GDM1 (cell line): ENCODE measurements at regions not wholly inside any gene's neighbourhood (a gene's known extent, or its start where the extent isn't known, plus 50 kb on each side); places are given as distances from the start of the nearest gene placed in this dataset.
"Not testable (repeated sequence)": the region's sequence is repeated elsewhere in the genome, so short reads cannot be mapped to it uniquely, and the experiment has no call there.

Source experiments
- DNase-seq: peaks from one replicate; lab custom pipeline; 2025; lab: John Stamatoyannopoulos, UW

DNA sequence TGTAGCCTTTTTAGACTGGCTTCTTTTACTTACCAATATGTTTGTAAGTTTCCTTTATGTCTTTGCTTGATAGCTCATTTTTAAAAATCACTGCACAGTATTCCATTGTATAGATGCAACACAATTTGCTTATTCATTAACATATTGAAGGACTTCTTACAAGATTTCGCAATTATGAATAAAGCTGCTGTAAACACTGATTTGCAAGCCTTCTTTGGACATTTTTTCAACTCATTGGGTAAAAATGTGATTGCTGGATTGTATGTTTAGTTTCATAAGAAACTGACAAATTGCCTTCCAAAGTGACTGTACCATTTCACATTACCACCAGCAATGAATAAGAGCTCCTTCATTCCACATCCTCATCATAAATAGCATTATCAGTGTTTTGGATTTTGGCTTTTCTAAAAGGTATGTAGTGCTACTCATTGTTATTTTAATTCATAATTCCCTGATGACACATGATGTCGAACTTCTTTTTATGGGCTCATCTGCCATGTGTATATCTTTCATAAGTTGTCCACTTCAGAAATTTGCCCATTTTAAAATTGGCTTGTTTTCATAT lies 80.7 kb downstream of the TFAP2B start:
- no peak for DNase-seq

DNA sequence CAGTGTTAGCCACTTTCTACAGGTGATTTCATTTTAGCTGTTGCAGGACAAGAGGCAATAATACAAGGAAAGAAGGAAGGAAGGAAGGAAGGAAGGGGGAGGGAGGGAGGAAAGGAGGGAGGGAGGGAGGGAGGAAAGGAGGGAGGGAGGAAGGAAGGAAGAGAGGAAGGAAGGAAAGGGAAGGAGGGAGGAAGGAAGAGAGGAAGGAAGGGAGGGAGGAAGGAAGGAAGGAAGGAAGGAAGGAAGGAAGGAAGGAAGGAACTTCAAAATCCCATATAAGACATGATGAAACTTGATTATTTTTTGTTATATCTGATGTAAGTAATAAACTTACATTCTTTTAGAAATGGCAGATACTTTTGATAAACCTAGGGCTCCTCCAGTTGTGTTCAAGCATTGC lies 83.6 kb downstream of the TFAP2B start:
- no peak for DNase-seq

DNA sequence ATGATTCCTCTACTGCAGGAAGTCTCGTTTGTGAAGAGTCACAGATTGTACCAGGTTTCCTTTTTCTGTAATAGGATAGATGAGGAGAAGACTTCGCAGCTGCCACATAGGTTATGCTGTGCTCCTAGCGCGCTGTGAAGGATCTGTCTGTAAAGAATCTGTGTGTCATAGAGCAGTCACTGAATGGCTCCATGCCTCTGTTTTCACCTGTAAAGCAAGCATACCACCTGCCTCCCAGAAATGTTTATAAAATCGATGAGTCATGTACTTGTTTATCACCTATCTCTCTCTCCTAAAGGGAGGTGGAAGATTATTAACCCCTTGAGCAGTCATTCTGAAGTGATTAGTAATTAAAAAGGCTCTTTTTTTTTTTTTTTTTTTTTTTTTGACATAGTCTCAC lies 86.6 kb downstream of the TFAP2B start:
- DNase-seq: no peak

DNA sequence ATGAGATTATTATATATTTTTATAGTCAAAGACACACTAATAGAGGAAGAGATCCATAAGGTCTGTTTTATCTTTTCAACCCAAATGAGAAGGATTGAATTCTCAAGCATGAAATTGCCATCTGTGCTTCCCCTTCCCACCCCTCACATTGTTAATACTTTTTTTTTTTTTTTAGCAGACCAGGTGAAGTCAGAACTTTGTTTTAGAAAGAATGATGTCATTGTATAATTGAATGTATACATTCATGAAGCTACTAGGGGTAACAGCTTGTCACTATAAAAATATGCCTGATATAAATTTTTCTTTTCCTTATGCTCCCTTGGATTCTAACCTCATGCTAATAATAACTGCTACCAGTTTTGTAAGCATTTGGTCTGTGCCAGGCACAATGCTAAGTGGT lies 88.9 kb downstream of the TFAP2B start:
- DNase-seq: no peak

DNA sequence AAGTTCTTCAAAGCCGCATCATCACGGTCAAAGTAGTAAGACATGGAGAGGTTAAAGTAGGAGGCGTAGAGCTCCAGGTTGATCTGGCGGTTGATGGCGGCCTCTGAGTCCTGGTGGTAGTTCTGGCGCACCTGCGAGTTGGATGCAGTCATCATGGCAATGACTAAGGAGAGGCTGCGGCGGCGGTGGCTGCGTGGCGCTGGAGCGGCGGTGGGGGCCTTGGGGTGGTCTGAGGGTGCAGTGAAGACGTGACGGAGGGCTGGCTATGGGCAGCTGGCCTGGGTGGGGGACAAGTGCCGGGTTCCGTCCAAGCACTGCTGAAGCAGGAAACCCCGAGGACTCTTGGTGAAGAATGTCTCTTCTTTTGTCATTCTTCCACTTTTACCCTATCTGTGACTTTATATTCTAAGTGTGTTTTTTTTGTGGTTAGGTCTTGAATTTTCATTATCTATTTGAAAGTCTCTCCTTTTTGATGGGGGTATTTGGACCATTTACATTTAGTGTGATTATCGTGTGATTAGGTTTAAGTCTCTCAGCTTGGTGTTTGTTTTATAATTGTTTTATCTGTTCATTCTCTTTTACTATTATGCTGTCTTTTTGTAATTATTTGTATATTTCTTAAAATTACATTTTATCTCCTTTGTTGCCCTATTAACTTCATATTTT lies 94.6 kb downstream of the TFAP2B start:
- DNase-seq: no peak

DNA sequence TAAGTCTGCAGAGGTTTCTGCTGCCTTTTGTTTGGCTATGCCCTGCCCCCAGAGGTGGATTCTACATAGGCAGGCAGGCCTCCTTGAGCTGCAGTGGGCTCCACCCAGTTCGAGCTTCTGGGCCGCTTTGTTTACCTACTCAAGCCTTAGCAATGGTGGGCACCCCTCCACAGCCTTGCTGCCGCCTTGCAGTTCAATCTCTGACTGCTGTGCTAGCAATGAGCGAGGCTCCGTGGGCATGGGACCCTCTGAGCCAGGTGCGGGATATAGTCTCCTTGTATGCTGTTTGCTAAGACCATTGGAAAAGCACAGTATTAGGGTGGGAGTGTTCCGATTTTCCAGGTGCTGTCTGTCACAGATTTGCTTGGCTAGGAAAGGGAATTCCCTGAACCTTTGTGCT lies 102.7 kb downstream of the TFAP2B start:
- not testable (repeated sequence) for DNase-seq

DNA sequence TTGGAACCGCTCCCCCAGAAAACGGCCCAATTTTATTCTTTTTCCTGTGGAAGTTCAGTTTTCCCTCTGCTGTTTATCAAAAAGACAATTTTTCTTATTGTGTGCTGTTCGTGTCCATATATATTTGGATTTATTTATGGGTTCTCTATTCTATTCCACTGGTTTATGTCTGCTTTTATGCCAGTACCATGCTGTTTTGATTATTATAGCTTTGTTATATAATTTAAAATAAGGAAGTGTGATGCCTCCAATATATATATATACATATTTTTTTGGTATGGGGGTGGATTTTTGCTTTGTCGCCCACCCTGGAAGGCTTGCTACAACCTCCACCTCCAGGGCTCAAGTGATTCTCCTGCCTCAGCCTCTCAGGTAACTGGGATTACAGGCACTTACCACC lies 103.3 kb downstream of the TFAP2B start:
- no peak for DNase-seq

DNA sequence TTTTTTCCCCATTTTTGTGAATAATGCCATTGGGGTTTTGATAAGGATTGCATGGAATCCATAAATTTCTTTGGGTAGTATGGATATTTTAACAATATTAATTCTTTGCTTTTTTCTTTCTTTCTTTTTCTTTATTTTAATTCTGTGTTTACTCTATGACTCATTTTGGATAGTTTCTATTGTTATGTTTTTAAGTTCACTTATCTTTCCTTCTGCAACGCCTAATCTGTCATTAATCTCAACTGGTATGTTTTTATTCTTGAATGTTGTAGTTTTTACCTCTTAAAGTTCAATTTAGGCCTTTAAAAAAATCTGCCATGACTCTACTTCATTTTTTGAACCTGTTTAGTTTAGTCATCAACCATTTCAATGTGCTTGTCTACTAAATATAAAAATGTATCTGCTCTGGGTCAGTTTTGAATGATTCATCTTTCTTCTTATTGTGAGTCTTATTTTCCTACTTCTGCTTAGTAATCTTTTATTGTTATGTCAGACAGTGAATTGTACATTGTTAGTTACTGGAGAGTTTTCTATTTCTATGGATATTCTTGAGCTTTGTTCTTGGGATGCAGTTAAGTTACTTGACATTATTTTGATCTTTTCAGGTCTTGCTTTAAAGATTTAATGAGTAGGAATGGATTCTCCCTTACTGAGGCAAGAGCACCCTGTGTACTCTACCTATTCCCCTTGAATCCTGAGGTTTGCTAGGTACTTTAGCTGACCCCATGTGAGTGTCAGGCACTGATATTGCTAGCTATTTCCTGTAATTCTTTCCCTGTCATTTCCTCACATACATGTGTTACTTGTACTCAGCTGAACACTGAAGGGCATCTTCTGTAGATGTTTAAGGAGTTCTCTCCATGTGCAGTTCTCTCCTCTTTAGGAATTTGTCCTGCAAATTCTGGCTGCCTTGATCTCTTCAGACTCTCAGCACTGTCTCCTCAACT lies 104.2 kb downstream of the TFAP2B start:
- no peak for DNase-seq

DNA sequence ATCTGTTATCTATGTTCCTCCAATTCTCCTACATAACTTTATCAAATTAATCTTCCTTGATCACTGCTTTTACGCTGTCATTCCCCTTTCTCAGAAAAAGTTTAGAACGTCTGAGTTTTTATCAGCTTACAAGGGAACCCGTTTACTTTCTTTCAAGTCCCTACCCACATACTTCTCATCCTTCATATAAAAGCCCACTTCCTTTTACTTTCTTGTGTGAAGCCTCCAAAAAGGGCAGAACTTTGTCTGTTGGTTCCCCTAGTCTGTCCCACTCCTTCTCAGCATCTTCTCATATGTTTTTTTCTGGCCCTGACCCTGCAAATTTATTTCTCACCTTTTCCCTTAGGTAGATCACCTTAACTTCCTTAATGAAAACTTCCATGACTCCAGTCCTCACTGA lies 106.1 kb downstream of the TFAP2B start:
- no peak for DNase-seq

DNA sequence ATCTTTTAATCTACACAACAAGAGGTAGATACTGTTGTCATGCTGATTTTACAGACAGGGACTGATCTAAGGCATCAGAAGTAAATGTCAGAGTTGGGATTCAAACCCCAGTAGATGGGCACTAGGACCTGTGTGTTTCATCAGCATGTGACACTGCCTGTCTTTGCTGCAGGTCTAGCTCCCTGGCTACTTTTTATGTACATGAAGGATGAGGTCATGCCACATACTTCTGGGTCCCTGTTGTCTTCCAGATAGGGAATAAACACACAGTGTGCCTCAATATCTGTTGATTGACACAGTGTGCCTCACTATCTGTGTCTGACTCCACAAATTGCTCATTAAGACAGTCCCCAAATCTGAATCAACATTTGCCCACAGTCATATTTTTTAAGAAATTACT lies 106.9 kb downstream of the TFAP2B start:
- no peak for DNase-seq

DNA sequence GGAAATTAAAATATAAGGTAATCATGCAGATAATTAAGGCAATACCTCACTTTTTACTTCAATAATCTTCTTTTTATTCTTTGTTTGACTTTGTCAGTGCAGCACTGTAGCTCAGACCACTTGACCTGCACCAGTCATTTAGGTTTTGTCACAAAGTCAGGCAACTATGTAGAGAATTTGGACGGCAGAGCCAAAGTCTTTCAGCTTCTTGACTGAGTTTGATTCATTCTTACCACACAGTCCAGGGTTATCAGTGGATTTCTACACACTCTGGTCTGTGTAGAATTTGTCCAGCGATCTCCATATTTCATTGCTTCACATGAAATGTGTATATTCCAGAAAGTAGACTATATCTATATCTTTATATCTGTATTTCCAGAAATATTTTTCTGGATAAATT lies 107.3 kb downstream of the TFAP2B start:
- DNase-seq: no peak

DNA sequence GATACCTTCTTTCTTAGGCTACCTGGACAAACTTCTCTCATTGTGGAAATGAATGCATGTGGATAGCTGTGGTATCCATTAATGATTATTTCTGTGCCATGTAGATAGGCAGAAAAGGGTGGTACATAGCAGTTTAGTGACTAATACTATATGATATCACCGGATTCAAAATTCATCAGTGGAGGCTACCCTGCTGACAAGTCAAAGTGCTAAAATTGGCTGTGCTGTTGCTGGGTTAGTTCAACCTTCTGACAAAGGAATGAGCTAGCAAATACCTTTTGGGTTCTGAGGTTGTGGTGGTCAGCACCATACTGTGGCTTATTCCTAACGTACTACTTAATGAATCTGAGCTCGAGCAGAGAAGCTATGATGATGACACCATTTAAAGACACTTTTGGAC lies 109.1 kb downstream of the TFAP2B start:
- DNase-seq: no peak

DNA sequence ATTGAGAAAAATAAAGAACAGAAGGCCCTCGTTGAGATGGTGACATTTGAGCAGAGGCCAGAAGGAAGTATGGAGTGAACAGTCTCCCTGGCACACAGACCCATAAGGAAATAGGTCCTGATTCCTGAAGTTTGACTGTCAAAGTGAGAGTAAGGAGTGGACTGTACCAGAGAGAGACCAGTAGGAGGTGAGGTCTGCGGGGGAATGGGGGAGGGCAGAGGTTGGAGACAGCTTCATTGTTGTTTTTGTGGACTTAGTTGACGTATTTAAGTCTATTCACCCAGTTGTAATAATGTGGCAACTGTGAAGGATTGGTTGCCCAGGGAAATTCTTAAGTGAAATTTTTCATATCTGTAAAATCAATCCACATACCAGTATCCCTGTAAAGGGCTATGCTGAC lies 110.7 kb downstream of the TFAP2B start:
- DNase-seq: no peak

DNA sequence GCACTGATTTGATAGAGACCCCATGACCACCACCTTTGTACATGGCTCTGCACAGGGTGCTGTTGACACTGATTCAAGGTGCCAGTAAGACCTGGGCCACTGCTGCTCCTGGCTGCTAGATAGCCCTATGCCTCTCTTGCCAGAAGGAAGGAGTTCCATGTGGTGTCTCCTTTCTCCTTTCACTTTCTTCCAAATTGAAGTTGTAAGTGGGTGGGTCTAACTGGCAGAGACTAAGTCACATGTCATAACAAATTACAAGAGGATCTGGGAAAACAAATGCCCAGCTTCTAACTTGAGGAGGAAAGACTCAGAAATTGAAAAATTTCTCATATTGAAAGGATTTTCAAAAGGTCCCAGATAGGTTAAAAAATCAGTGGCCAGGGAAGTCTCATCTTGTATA lies 116.8 kb downstream of the TFAP2B start:
- no peak for DNase-seq

DNA sequence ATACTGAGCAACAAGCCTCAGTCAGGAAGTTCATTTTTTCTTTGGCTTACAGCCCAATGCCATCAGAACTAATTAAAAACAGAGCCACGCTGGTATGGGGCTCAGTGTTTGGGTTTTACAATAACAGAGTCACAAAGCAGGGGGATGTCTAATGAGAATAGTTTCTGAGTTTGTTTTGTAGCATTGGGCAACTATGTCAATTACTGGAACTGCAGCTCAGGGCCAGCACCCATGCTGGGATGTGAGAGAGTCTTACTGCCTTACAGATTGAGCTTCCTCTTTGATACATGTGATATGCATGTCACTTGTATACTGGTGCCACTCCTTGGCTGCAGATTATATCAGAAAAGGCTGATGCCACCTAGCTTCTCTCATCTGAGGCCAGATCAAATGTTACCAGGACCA lies 117.6 kb downstream of the TFAP2B start:
- no peak for DNase-seq

DNA sequence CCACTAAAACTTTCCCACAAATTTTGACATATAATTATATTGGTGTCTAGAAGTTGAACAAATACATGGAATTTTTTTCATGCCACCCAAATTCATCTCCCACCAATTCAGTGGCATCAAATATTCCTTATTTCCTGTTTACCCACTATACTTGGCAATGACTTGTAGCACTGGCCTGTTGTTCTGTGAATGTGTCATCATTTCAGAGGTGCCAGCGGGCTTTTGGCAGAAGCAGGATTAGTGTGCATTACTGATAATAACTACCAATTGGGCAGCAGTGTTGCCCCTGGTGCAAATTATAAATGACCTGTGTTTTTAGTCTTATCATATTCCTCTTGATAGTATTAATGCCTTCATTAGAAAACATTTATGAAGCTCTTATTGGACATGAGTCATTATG lies 121.3 kb downstream of the TFAP2B start:
- DNase-seq: no peak

DNA sequence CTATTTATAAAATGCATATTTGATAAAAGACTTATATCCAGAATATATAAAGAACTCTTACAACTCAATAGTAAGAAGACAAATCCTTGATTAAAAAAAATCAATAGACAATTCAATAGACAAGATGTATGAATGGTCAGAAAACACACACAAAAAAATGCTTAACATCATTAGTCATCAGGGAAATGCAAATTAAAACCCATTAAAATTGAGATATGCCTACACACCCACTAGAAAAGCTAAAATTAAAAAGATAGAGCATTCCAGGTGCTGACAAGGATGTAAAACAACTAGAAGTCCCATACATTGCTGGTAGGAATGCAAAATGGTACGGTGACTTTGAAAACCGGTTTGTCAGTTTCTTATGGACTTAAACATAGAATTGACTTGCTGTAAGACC lies 127.1 kb downstream of the TFAP2B start:
- no peak for DNase-seq

DNA sequence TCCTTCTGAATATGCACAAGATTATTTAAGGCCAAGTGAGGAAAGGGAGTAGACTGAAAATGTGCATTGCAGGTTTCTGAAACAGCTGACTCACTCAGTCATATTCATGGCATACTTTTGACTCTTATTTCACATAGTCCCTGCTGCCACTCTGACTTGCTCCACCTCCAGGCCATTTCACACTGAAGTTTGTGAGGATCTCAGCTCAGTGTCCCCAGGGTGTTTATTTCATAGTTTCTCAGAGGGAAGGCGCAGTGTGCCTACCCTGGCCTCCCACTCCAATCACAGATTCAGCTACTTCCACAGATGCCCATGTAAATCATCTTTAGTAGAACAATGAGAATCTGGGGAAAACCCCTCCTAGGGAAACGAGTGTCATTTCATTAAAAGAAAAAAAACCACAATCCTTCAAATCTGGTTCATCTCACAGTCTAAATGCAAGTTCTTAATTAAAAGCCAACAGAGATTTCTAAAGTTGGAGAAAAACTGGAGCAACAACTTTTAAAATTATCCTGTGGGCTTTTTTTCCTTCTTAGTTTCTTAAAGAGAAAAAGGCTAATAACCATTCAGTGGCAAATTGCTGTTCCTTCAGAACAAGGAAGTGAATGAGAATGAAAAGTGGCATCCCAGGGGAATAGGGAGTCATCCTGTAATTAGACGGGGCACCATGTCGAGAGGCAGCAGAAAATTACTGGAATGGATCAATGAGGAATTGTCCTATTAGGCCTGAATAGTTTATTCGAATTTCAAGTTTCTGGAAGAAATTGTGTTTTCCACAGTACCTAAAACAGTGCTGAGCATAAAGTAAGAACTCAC lies 133.6 kb downstream of the TFAP2B start:
- no peak for DNase-seq

DNA sequence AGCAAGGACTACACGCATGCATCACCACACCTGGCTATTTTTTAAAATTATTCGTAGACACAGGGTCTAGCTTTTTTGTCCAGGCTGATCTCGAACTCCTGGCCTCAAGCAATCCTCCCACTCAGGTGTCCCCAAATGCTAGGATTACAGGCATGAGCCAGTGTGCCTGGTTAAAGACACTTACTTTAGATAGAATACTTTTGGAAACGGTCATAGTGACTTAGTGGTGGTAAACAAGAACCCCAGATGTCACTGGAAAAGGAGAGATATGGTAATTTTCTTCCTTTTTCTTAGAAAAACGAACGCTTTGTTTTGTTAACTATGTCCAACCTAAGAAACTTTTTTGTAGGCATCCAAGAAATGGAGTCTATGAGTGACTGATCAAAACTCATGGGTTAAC lies 137.3 kb downstream of the TFAP2B start:
- DNase-seq: no peak

DNA sequence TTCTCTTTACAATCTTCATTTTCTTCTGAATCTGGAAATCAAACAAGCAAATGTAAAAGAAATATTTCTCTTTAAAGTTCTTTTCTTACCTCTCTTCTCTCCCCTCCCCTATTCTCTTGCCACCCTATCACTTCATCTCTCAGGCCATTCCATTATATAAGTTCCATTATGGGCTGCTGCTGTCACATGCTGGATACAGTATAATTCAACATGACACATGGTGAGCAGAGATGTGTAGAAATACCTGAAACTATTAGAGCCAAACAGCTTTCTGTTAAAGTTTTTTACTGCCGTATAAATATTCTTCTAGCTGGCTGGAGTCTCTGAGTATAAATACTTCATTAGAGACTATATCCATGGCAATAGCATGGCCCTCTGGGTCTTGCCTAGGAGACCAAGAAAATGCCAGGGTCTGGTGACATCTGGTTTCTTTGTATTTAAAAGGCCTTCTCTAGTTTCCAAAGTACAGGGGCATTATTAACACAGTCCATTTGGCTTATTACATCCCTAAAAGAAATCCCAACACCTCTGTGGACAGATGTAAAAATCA lies 139.6 kb downstream of the TFAP2B start:
- no peak for DNase-seq

DNA sequence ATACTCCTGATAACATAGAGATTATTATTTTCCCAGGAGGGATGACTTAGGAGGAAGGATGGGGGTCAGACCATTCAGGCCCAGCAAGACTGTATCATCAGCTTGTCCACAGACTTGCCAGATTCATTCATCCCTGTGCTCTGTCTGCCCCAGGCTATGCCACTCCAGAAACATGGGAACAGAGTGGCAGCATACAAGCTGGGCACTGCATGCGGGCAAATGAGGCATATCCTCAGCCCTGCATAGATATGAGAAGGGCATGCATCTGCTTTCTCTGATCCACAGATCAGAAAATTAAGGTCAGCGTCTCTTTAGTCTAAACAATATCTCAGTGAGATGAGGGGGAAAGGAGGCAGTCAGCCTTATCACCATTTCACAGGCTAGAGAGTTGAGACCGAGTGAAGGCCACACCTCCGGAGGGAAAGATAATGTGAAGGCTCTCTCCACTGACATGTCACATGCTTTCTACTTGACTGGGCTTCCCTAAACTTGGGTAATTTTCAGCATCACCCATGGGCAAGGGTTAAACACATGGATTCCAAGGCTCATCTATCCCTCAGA lies 140.5 kb downstream of the TFAP2B start:
- DNase-seq: no peak

DNA sequence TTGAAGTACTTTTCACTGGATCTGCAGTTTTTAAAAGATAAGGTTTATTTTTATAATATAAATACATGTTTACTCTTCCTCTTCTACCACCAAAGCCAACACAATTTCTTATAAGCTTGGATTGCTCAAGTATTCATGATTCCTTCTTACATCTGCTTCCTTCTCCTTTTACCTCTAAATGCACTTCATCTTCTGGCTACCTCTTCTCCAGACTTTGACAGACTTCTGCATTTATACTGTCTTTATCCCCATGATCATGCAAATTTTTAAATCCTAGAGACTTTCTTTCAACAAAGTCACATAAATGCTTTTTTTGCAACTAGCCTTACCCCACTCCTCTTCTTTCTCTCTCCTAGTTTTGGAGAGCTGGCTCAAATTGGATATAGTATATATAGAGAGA lies 142.9 kb downstream of the TFAP2B start:
- DNase-seq: no peak
